ENCODE measurements at regions not wholly inside any gene's neighbourhood (a gene's known extent, or its start where the extent isn't known, plus 50 kb on each side); places are given as distances from the start of the nearest gene placed in this dataset.

DNA sequence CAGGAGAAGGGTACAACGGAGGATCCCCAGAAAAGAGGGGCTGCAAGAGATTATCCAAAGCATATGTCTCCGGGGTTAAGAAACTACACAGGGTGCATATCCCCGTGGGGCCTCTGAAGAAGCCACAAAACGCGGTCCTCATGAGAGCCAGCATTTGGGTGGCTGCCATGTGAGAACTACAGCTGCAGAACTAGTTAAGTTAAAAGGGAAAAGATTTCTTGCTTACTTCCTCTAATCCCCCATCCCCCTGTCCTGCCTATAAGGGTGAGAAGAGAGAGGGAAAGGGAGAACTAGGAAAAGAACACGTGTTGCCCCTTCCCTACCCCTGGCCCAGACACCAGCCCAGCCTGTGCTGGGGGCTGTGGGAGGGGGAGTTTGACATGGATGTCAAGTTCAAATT lies 70.4 kb upstream of the PCSK6 start:
- no peaks in the 10 kb centered on the region for H3K27me3 ChIP-seq (ENCODE audit: control insufficient read depth, insufficient read depth, low read length)
- H3K27ac ChIP-seq (ENCODE audit: insufficient read depth, low read length) = no peak overlapping the region
- no peak overlapping the region for H3K9ac ChIP-seq (ENCODE audit: insufficient read depth, low read length)
- no peak overlapping the region for H2AFZ ChIP-seq (ENCODE audit: low read length)
- H3K4me2 ChIP-seq (ENCODE audit: extremely low read depth, insufficient read depth, low read length) = no peak overlapping the region
- no peaks in the 10 kb centered on the region for H4K20me1 ChIP-seq (ENCODE audit: control insufficient read depth, extremely low read depth, insufficient read depth, low read length)
- no peaks in the 10 kb centered on the region for H3K36me3 ChIP-seq (ENCODE audit: control insufficient read depth, insufficient read depth, low read length)
- H3K4me1 ChIP-seq (ENCODE audit: control insufficient read depth, extremely low read depth, insufficient read depth, low read length) = no peaks in the 10 kb centered on the region
- H3K9me3 ChIP-seq (ENCODE audit: control insufficient read depth, insufficient read depth, low read depth, low read length) = no peaks in the 10 kb centered on the region
- no peak overlapping the region for H3K4me3 ChIP-seq (replicated peaks in 1 of 4; ENCODE audit: control extremely low read depth in 1 of 4, insufficient read depth in 1 of 4, low read depth in 3 of 4, low read length in 4 of 4)
- TF ChIP-seq EZH2 (IDR thresholded peaks at IDR 0.05; ENCODE audit: low read length, missing control alignments) = no peak
- no peak for TF ChIP-seq CTCF (conservative IDR thresholded peaks at IDR 0.05 in 1 of 2, IDR thresholded peaks at IDR 0.05 in 1 of 2; ENCODE audit: low read depth in 1 of 2, low read length in 2 of 2)
- no peaks in the 10 kb centered on the region for H3K79me2 ChIP-seq (ENCODE audit: control insufficient read depth, insufficient read depth, low read length)
- no peak for DNase-seq (ENCODE audit: low read depth in 2 of 2)

DNA sequence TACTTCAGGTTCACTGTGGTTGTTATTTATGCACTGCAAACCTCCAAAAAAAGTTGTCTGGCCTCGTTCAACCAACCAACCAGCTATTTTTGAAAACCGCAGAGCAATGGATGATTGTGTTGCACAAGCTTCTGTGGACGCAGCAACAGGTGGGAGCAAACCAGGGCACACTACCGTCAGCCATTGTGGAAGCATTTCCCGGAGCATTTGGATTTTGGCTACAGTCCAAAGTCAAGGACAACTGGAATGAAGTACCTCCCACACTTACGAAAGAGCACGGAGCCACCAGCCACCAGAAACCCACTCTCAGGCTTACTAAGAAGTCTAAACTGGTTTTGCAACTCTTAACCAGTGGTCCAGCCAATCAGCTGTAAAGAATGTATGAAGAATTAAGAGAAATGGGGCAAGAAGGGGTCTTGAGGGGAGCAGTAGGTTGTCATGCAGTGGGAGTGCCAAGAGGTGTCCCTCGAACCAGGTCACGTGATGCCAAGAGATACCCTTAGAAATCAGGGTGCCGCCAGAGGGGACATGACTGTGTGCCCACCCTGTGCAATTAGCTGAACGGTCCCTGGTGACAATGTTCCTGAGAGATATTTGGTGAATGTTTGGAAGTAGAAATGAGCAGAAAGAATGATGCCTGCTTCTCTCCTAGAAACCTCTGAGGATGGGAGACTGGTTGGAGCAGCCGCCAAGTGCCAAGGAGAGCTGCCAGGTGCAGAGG lies 68.9 kb upstream of the PCSK6 start:
- TF ChIP-seq CTCF (conservative IDR thresholded peaks at IDR 0.05 in 1 of 2, IDR thresholded peaks at IDR 0.05 in 1 of 2; ENCODE audit: low read depth in 1 of 2, low read length in 2 of 2) = no peak
- no peak for TF ChIP-seq EZH2 (IDR thresholded peaks at IDR 0.05; ENCODE audit: low read length, missing control alignments)
- DNase-seq (ENCODE audit: low read depth in 2 of 2) = no peak
- Histone ChIP-seq H3K79me2 (ENCODE audit: control insufficient read depth, insufficient read depth, low read length) (no peaks in the 10 kb centered on the region), H3K4me3 (replicated peaks in 1 of 4; ENCODE audit: control extremely low read depth in 1 of 4, insufficient read depth in 1 of 4, low read depth in 3 of 4, low read length in 4 of 4) (no peak overlapping the region), H3K27me3 (ENCODE audit: control insufficient read depth, insufficient read depth, low read length) (no peaks in the 10 kb centered on the region), H3K4me1 (ENCODE audit: control insufficient read depth, extremely low read depth, insufficient read depth, low read length) (no peaks in the 10 kb centered on the region), H3K36me3 (ENCODE audit: control insufficient read depth, insufficient read depth, low read length) (no peaks in the 10 kb centered on the region), H3K4me2 (ENCODE audit: extremely low read depth, insufficient read depth, low read length) (no peak overlapping the region), H4K20me1 (ENCODE audit: control insufficient read depth, extremely low read depth, insufficient read depth, low read length) (no peaks in the 10 kb centered on the region), H3K9ac (ENCODE audit: insufficient read depth, low read length) (no peak overlapping the region), H3K27ac (ENCODE audit: insufficient read depth, low read length) (no peak overlapping the region), H3K9me3 (ENCODE audit: control insufficient read depth, insufficient read depth, low read depth, low read length) (no peaks in the 10 kb centered on the region), H2AFZ (ENCODE audit: low read length) (no peak overlapping the region)

- Histone ChIP-seq H4K20me1 (ENCODE audit: control insufficient read depth, extremely low read depth, insufficient read depth, low read length) (no peaks in the 10 kb centered on the region), H2AFZ (ENCODE audit: low read length) (no peak overlapping the region), H3K27ac (ENCODE audit: insufficient read depth, low read length) (no peak overlapping the region), H3K4me3 (replicated peaks in 1 of 4; ENCODE audit: control extremely low read depth in 1 of 4, insufficient read depth in 1 of 4, low read depth in 3 of 4, low read length in 4 of 4) (no peak overlapping the region), H3K4me2 (ENCODE audit: extremely low read depth, insufficient read depth, low read length) (no peak overlapping the region), H3K4me1 (ENCODE audit: control insufficient read depth, extremely low read depth, insufficient read depth, low read length) (no peaks in the 10 kb centered on the region), H3K9ac (ENCODE audit: insufficient read depth, low read length) (no peak overlapping the region), H3K36me3 (ENCODE audit: control insufficient read depth, insufficient read depth, low read length) (no peaks in the 10 kb centered on the region), H3K9me3 (ENCODE audit: control insufficient read depth, insufficient read depth, low read depth, low read length) (no peaks in the 10 kb centered on the region), H3K79me2 (ENCODE audit: control insufficient read depth, insufficient read depth, low read length) (no peaks in the 10 kb centered on the region), H3K27me3 (ENCODE audit: control insufficient read depth, insufficient read depth, low read length) (no peaks in the 10 kb centered on the region)
- no peak for DNase-seq (ENCODE audit: low read depth in 2 of 2)
- TF ChIP-seq CTCF (conservative IDR thresholded peaks at IDR 0.05 in 1 of 2, IDR thresholded peaks at IDR 0.05 in 1 of 2; ENCODE audit: low read depth in 1 of 2, low read length in 2 of 2) (no peak), EZH2 (IDR thresholded peaks at IDR 0.05; ENCODE audit: low read length, missing control alignments) (no peak)
Measured at GRCh38 chr15:101556273-101556672, 66.8 kb upstream of the PCSK6 start.
